GM23248 (cell line): ENCODE measurements at regions not wholly inside any gene's neighbourhood (a gene's known extent, or its start where the extent isn't known, plus 50 kb on each side); places are given as distances from the start of the nearest gene placed in this dataset.

Experiments
- EZH2 ChIP-seq: fragments of 200-600 bp; sonication (generic); IDR thresholded peaks from 2 replicates; pipeline ENCODE4 v1.6.1; 2018; ENCODE audit warnings: antibody characterized with exemption, mild to moderate bottlenecking; ENCODE audit not compliant: insufficient read depth, poor library complexity, severe bottlenecking
- EZH2phosphoT487 ChIP-seq: fragments of 200-600 bp; sonication (generic); IDR thresholded peaks from 2 replicates; pipeline ENCODE4 v1.6.1; 2018; ENCODE audit warnings: antibody characterized with exemption, moderate library complexity, mild to moderate bottlenecking, low read depth; ENCODE audit not compliant: insufficient read depth

GRCh38 chr4:26013629-26014028 is 99.6 kb downstream of the SMIM20 start:
- TF ChIP-seq EZH2 (no peak), EZH2phosphoT487 (no peak)
